ENCODE measurements at regions not wholly inside any gene's neighbourhood (a gene's known extent, or its start where the extent isn't known, plus 50 kb on each side); places are given as distances from the start of the nearest gene placed in this dataset.
"Not testable (repeated sequence)": the region's sequence is repeated elsewhere in the genome, so short reads cannot be mapped to it uniquely, and the experiment has no call there.

DNA sequence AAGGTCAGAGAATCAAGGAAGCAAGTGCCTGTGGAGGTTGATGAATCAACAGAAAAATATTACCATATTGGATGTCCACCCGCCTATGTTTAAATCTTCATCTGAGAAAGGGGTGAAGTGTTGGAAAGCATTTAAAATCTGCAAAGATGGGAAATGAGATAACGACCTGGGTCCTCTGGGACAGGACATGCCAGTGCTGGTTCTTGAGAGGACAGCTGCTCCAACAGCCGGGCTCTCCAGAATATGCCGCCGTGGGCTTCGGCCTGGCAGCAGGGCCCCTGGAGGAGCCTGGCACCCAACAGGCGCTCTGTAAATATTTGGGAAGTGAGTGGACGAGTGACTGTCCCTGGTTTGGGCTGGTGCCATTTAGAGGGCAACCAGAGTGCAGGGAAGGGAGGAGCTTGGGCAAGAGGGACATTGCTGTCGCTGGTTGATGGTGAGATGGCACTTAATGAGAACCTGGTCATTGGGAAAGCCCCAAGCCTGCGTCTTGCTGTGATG lies 129.9 kb downstream of the KCNA5 start:
- TF ChIP-seq, protein P1, sequence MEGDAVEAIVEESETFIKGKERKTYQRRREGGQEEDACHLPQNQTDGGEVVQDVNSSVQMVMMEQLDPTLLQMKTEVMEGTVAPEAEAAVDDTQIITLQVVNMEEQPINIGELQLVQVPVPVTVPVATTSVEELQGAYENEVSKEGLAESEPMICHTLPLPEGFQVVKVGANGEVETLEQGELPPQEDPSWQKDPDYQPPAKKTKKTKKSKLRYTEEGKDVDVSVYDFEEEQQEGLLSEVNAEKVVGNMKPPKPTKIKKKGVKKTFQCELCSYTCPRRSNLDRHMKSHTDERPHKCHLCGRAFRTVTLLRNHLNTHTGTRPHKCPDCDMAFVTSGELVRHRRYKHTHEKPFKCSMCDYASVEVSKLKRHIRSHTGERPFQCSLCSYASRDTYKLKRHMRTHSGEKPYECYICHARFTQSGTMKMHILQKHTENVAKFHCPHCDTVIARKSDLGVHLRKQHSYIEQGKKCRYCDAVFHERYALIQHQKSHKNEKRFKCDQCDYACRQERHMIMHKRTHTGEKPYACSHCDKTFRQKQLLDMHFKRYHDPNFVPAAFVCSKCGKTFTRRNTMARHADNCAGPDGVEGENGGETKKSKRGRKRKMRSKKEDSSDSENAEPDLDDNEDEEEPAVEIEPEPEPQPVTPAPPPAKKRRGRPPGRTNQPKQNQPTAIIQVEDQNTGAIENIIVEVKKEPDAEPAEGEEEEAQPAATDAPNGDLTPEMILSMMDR (IDR thresholded peaks at IDR 0.05; ENCODE audit: insufficient read depth, low read depth, low read length, missing control alignments) = no peak
- H3K4me3 ChIP-seq (ENCODE audit: low read depth, low read length) = no peak overlapping the region
- no peak for DNase-seq (ENCODE audit: low read depth)

DNA sequence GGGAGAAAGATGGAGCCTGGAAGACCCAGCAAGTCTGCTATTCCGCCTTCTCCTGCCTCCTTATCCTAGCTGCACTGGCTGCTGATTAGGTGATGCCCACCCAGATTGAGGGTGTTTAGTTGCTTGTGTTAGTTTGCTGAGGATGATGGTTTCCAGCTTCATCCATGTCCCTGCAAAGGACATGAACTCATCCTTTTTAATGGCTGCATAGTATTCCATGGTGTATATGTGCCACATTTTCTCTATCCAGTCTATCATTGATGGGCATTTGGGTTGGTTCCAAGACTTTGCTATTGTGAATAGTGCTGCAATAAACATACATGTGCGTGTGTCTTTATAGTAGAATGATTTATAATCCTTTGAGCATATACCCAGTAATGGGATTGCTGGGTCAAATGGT lies 131.7 kb downstream of the KCNA5 start:
- not testable (repeated sequence) for H3K4me3 ChIP-seq (ENCODE audit: low read depth, low read length); DNase-seq (ENCODE audit: low read depth)

DNA sequence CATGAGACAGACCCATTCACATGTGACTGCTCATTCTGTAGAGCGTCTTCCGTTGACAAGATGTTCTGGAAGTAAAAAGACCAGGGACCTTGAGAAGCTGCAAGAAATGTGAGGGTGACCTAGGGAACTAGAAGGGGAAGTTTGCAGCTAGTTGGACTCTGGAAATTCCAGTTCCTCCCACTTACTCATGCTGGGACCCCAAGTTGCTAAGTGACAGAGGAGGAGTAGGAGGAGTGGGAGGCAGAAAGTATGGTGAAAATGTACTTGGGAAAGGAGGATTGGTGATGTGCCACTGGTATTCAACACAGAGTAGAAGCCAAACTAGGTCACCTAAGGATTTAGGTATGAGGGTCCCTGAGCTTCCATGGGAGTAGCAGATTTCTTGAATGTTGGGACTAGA lies 132.4 kb downstream of the KCNA5 start:
- DNase-seq (ENCODE audit: low read depth) = no peak
- H3K4me3 ChIP-seq (ENCODE audit: low read depth, low read length) = no peak overlapping the region
- TF ChIP-seq, protein P1 (IDR thresholded peaks at IDR 0.05; ENCODE audit: insufficient read depth, low read depth, low read length, missing control alignments) = no peak

DNA sequence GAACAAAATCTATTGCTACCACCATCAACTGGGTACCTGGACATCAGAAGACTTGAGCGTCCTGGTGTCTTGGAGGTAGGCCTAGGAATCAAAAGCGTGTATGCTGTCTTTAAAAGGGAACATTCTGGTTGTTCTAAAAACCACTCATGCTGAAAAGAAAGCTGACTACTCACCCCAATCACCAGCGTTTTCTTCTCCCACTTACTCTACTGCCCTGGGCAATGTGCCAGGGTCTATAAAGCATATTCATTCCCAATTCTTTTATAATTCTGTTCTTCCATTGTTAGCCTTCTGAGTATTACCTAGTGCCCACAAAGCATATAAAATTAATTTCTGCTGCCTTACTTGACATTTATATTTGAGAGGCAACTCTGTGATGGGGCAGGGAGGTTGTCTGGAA lies 133.4 kb downstream of the KCNA5 start:
- no peak overlapping the region for H3K4me3 ChIP-seq (ENCODE audit: low read depth, low read length)
- DNase-seq (ENCODE audit: low read depth) = no peak

DNA sequence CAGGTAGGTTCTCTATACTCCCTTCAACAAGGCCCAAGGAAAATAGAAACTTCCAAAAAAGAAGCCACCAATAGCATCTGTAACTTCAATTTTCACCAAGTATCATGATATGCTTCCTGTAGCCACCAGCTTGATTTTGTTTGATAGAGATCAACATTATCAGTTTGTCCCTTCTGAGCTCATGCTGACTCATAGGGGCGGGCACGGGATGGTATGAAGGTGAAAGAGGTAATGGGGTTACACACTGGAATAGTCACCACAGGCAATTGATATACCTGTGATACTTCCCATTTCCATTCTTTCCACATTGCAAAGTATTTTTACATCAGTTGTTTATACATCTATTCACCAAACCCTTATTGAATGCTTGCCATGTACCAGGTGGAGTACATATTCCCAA lies 134.1 kb downstream of the KCNA5 start:
- DNase-seq (ENCODE audit: low read depth) = no peak
- TF ChIP-seq, protein P1 (IDR thresholded peaks at IDR 0.05; ENCODE audit: insufficient read depth, low read depth, low read length, missing control alignments) = no peak
- H3K4me3 ChIP-seq (ENCODE audit: low read depth, low read length) = no peak overlapping the region

More for the DNA sequence above, 133.4 kb downstream of the KCNA5 start:
- TF ChIP-seq, protein P1 (IDR thresholded peaks at IDR 0.05; ENCODE audit: insufficient read depth, low read depth, low read length, missing control alignments) = no peak

DNA sequence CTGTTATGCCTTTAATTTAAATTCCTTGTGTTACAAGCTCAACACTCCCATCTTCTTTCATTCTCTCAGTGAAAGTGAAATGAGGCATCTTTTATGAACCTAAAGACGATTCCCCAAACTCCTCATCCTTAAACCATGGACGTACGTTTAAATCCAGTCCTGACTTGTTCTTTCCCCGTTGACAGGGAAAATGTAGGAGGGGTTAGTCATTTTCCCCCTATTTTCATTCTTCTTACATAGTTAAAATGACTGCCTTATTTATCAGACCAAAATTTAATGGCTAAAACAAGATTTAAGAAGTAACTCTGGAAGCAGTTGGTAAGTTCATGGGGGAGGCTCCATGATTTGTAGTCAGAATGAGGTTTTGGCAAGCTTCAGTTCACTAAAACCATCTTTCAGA lies 134.9 kb downstream of the KCNA5 start:
- TF ChIP-seq, protein P1 (IDR thresholded peaks at IDR 0.05; ENCODE audit: insufficient read depth, low read depth, low read length, missing control alignments) = no peak
- DNase-seq (ENCODE audit: low read depth) = no peak
- no peak overlapping the region for H3K4me3 ChIP-seq (ENCODE audit: low read depth, low read length)

DNA sequence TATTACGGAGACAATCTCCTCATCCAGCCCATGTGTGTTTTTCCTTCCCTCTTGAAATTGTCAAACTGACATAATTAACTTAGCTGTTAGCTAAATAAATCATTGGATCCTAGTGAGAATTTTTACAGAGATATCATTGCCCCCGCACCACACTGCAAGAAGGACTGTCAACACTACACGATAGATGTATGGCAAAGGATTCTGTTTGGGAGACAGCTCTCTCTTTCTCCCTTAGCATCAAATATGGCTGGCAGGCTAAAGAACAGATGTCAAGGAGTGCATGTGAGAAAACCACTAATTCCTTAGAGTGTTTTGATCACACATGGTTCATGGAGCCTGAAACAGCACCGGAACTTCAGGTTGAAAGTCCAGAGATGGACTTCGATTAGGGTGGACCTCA lies 136.8 kb downstream of the KCNA5 start:
- TF ChIP-seq, protein P1 (IDR thresholded peaks at IDR 0.05; ENCODE audit: insufficient read depth, low read depth, low read length, missing control alignments) = no peak
- no peak for DNase-seq (ENCODE audit: low read depth)
- H3K4me3 ChIP-seq (ENCODE audit: low read depth, low read length) = no peak overlapping the region

Data from GM12865 (cell line).